HG02798 (cell line): ENCODE measurements at regions not wholly inside any gene's neighbourhood (a gene's known extent, or its start where the extent isn't known, plus 50 kb on each side); places are given as distances from the start of the nearest gene placed in this dataset.
"Not testable (repeated sequence)": the region's sequence is repeated elsewhere in the genome, so short reads cannot be mapped to it uniquely, and the experiment has no call there.

Experiments used
- ATAC-seq: cut with Tn5 transposase; IDR thresholded peaks from one replicate; pipeline ENCODE4 v1.9.1; 2021; ENCODE audit warnings: mild to moderate bottlenecking; ENCODE audit not compliant: unreplicated experiment, poor library complexity

DNA sequence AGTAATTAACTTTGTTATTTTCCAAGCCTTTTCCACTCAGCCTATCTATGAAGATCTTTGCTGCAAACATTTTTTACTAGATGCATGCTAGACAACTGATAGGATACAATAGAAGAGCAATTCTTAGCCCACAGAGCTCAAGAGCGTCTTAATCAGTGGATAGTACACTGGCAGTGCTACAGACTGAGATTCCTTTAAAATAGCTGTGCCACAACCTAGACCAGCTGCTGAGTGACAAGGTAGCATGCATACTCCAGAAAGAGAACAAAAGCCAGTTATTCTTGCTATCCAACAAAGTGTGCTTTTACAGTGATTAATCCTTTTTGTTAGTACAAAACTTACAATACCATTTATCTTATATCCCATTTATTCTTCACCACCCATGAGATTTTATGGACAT lies 507.9 kb upstream of the SYT4 start:
- ATAC-seq, result no peak

DNA sequence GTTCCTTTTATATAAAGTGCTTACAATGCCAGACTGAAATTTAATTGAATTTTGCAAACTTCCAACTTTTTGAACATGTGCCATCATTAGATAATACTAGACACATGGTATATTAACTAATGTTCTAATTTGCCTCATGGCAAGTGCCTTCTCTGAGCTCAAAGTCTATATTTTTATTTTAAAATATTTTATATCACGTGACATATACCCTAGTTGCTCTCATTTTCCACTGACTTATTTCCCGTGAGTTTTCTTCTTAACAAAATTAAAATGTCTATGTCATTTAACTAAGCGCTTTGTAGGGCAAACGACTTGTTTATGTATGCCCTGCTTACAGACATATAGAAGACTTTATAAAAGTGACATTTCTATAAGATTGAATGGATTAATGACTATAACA lies 509.6 kb upstream of the SYT4 start:
- no peak for ATAC-seq

DNA sequence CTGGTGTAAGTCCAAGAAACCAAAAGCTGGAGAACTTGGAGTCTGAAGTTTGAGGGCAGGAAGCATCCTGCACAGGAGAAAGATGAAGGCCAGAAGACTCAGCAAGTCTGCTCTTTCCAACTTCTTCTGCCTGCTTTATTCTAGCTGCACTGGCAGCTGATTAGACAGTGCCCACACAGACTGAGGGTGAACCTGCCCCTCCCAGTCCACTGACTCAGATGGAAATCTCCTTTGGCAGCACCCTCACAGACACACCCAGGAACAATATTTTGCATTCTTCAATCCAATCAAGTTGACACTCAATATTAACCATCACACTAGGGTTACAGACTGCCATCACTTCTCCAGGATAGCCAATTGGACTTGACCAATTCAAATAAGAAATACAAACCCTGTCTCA lies 510.4 kb upstream of the SYT4 start:
- not testable (repeated sequence) for ATAC-seq

- ATAC-seq, result no peak
These were observed 512.1 kb upstream of the SYT4 start for GRCh38 chr18:43789234-43790000.

- ATAC-seq, result no peak
These were observed 516.6 kb upstream of the SYT4 start for GRCh38 chr18:43793910-43794309.

GRCh38 chr18:43794363-43794762 lies 517.1 kb upstream of the SYT4 start:
- no peak for ATAC-seq

- ATAC-seq, result no peak
These were observed 520.1 kb upstream of the SYT4 start for GRCh38 chr18:43797347-43797746.

DNA sequence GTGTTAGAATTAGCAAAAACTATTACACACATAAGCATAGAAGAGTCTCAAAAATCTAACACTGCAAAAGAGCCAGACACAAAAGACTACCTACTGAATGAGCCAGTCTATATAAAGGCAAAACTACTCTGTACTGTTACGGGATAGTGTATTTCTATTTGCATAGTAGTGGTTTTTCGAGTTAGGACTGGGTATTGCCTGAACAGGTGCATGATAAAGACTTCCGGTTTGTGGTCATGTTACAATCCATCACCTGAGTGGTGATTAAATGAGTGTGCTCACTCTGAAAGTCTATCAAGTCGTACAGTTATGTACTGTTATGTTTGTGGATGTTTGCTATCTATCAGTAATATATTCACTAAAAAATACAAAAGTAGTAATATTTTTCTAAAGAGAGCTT lies 523.3 kb upstream of the SYT4 start:
- no peak for ATAC-seq

DNA sequence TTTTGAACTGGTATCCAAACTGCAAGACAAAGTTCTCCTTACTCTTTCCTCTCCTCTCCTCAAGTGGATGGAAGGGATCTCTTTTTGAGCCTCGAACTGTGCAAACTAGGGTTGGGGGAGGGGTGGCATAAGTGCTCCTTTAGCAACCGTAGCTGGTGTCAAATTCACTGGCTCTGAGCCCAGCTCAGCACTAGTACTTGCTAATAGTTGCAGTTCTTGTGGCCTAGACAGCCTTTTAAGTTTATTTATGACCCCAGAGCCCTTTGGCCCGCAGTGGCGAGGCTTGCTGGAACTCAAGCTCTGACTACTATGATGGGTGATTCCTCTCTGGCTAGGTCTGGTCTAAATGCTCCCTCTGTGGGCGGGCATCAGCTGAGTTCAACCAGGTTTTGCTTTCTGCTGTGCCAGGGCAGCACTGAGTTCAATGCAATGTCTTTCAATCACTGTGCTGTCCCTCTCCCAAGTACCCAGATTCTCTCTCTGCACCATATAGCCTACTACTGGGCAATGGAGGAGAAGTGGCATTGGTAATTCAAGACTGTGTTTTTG lies 528.4 kb upstream of the SYT4 start:
- ATAC-seq, result no peak

GRCh38 chr18:43812627-43813026 lies 535.3 kb upstream of the SYT4 start:
- ATAC-seq, result no peak

DNA sequence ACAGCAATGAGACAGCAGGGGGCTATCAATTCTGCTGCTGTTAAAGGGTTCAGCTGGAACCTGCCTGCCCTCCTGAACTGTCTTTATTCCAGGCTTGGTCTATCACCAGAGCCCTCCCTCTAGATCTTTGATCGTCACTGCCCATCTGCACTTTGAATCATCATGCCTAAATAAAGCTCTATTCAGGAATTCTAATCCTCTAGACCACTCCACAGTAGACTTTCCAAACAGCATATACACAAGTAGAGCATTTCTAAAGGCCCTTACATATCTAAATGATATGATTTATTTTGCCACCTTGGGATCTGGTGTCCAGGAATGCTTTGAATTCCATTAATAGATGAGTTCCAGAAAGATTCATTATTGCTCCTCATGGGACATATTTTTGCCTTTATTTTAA lies 542.1 kb upstream of the SYT4 start:
- no peak for ATAC-seq

- no peak for ATAC-seq
These were observed 542.6 kb upstream of the SYT4 start for GRCh38 chr18:43819873-43820272.

DNA sequence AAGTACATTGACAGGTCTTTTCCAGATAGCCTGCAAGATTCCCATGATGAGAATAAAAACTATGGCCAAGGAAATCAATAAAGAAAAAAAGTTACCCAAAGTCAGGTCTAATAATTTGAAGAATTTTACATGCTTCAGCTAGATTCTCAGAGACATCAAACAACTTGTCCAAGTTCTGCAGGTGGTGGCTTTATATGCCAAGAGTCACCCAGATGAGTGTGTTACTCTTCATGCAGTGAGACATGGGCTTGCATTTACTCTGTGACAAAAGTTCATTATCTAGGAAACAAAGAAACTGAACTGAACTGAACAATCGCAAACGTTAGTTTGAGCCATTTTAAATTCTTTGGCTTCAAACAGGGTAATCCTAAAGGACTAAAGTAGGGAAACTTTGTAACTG lies 548.5 kb upstream of the SYT4 start:
- no peak for ATAC-seq

GRCh38 chr18:43826215-43826614 lies 548.9 kb upstream of the SYT4 start:
- ATAC-seq, result no peak

DNA sequence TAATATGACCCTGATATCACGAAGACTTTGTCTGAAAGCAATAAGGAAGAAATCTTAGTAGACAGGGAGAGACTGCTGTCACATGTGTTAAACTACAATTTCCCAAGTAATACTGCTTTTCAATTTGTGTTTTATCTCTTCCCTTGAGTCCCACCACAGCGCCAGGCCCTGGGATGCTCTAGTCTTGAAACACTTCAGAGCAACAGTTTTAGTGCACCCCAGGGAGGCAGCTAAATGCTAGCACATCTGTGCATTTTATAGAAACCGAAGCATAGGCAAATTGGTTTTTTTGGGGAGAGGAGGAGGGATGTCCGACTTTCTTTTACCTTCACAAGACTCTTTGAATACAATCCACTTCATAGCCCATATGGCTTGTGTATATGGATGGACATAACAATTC lies 550.0 kb upstream of the SYT4 start:
- ATAC-seq, result no peak

DNA sequence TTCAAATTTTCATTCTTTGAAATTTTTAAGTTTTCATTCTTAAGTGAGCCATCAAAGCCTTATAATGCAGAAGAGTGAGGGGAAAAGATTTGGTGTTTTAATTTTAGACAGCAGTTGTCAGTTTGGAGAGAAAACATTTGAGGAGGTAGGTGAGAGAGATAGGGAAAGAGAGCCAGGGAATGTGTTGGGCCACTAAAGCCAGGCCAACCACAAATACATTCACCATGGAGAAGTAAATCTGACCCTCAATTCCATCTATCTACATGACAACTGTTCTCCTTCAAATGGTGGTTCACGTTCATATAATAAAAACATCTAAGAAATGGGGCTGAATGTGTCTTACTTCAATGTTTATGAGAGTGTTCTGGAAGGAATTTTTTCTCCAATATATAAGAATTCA lies 553.0 kb upstream of the SYT4 start:
- no peak for ATAC-seq

DNA sequence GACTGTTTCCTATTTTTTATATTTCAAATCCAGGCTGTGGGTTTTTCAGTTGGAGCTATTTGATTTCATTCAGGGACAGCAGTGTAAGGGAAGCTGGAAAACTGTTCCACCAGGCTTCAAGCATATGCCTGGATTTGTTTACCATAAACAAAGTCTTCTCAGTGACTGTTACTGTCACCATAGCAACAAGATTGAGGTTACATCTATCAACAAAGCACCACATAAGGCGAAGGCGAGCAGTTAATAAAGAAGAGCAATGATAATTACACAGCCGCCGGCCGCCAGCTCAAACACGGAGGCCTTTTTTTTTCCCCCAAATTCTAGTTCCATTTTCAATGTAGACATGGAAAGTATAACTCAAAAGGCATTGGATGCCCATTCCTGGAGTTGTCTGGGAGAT lies 553.7 kb upstream of the SYT4 start:
- ATAC-seq, result no peak

- no peak for ATAC-seq
These were observed 569.0 kb upstream of the SYT4 start for GRCh38 chr18:43846299-43846698.

DNA sequence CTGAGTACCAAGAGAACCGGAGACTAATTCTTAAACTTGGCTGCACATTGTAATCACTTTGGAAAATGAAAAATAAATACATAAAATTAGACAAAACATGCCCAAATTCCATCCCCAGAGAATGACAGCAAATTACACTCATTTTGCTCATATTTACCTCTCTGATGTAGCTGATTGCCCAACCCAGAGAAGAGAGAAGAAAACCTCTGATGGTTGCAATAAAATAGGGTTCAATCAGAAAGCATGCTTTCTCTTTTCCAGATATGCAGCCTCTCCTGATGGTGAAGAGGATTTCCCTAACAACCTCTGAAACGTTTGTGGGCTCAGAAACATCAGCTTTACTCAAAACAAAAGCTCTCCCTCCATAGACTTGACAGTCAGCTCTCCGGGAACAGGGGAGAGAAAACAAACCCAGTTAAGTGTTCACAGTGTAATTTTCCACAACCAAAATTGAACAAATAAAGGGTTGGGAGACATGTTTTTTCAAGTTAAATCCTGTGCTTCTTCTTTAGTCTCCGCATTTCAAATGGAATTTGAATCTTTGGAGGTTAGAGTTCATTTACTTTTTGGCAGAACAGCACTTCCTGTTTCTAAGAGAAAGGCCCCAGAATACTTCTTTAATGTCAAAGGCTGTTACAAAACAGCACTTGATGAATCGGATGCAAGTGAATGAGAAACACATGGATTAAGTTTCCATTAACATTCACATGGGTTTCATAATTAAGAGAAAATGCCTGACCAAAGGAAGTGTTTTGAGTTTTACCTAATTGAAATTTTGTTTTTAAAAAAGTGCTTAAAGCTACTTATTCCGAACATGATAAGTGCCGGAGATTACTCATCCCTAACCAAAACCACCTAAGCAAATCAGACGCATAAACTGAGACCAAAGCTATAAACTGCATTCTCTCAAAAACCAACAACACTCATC lies 570.1 kb upstream of the SYT4 start:
- ATAC-seq, result no peak

DNA sequence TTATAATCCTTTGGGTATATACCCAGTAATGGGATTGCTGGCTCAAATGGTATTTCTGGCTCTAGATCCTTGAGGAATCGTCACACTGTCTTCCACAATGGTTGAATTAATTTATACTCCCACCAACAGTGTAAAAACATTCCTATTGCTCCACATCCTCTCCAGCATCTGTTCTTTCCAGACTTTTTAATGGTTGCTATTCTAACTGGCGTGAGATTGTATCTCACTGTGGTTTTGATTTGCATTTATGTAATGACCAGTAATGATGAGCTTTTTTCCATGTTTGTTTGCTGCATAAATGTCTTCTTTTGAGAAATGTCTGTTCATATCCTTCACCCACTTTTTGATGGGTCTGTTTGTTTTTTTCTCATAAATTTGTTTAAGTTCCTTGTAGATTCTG lies 572.5 kb upstream of the SYT4 start:
- not testable (repeated sequence) for ATAC-seq

DNA sequence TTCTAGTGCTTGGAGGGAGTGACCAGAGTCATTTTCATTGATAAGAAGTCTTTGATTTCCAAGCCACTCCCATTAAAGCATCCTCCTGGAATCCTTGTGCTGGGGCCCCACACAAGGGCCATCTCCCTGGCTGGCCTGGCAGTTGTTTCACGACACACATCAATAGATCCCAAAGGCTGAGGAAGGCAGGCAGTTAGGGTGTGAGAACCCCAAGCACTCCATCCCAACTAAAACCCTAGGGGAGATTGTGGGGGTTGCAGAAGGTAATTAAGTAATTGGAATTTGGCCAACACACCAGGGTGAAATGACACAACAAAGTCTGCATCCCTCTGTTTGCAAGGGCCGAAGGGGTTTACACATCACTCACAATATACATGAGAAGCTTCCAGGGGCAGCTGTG lies 578.1 kb upstream of the SYT4 start:
- ATAC-seq, result no peak
